HFF-Myc (cell line): ENCODE measurements at regions not wholly inside any gene's neighbourhood (a gene's known extent, or its start where the extent isn't known, plus 50 kb on each side); places are given as distances from the start of the nearest gene placed in this dataset.
"Not testable (repeated sequence)": the region's sequence is repeated elsewhere in the genome, so short reads cannot be mapped to it uniquely, and the experiment has no call there.

Experiments used
- DNase-seq: peaks from one replicate; pipeline ENCODE4 v3.0.0-alpha.2; 2011; ENCODE audit warnings: low read depth; ENCODE audit errors: extremely low read depth
- H3K4me3 ChIP-seq: replicated peaks from 2 replicates; pipeline ENCODE4 v1.5.1; 2011; ENCODE audit warnings: low read depth, mild to moderate bottlenecking, control low read depth, low read length
- TF ChIP-seq, protein P1 (sequence below): IDR thresholded peaks from 2 replicates; pipeline ENCODE4 v1.5.1; 2012; ENCODE audit warnings: mild to moderate bottlenecking, low read depth, low read length, control low read depth; ENCODE audit errors: missing control alignments

DNA sequence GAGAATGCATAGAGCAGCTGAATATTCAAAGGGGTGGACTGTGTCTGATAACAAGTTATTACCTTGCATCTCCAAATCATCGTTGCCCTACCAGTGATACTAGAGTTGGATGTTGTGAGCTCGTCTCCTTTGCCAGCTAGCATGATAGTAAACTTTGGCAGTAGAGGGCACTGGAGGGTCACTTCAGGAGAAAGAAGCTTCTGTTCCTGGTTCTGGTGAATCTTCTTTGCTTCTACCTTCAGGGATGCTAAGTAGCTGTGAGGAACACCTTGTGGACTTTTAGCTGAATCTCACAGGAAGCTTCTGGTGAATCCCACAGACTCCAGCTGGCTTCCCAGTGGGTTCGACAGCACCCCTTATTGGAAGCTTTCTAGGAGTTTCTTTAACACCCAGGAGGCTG is 626.6 kb upstream of the SGCD start:
- no peak for DNase-seq
- TF ChIP-seq, protein P1, sequence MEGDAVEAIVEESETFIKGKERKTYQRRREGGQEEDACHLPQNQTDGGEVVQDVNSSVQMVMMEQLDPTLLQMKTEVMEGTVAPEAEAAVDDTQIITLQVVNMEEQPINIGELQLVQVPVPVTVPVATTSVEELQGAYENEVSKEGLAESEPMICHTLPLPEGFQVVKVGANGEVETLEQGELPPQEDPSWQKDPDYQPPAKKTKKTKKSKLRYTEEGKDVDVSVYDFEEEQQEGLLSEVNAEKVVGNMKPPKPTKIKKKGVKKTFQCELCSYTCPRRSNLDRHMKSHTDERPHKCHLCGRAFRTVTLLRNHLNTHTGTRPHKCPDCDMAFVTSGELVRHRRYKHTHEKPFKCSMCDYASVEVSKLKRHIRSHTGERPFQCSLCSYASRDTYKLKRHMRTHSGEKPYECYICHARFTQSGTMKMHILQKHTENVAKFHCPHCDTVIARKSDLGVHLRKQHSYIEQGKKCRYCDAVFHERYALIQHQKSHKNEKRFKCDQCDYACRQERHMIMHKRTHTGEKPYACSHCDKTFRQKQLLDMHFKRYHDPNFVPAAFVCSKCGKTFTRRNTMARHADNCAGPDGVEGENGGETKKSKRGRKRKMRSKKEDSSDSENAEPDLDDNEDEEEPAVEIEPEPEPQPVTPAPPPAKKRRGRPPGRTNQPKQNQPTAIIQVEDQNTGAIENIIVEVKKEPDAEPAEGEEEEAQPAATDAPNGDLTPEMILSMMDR, result no peak

DNA sequence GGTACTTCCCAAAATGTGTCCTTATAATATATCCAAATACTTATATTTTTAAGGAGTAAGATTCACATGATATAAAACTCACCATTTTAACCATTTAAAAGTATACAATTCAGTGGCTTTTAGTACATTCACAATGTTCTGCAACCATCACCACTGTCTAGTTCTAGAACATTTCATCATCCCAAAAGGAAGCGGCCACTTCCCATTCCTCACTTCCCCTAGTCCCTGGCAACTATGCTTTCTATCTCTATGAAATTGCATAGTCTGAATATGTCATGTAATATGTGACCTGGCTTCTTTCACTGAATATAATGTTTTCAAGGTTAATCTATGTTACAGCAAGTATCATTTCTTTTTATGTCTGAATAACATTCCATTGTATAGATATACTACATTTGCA is 615.1 kb upstream of the SGCD start:
- no peak overlapping the region for H3K4me3 ChIP-seq
- TF ChIP-seq, protein P1, result no peak
- no peak for DNase-seq

More for the DNA sequence above, 626.6 kb upstream of the SGCD start:
- H3K4me3 ChIP-seq, result no peak overlapping the region

DNA sequence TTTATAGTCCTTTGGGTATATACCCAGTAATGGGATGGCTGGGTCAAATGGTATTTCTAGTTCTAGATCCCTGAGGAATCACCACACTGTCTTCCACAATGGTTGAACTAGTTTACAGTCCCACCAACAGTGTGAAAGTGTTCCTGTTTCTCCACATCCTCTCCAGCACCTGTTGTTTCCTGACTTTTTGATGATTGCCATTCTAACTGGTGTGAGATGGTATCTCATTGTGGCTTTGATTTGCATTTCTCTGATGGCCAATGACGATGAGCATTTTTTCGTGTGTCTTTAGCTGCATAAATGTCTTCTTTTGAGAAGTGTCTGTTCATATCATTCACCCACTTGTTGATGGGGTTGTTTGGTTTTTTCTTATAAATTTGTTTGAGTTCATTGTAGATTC is 612.5 kb upstream of the SGCD start:
- DNase-seq, H3K4me3 ChIP-seq: not testable (repeated sequence)

DNA sequence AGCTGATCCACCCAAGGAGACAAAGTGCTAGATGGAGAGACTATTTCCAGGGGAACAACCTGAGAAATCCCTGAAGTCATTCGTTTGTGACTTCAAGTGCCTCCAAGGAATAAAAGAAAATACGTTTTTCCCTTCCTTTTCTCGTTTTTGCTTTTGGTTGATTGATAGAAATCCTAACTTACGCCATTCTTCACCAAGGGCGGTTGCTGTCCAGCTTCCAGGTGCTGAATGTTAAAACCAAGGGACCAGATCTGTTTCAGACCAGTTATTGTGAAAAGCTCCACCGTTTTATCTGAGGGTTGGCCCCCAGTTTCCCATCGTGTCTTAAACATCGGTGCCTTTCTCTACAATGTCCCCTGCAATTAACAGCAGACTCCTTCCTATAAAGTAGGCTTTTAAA is 600.7 kb upstream of the SGCD start:
- peak; percentile 1 for DNase-seq
- TF ChIP-seq, protein P1, result no peak
- H3K4me3 ChIP-seq, result no peak overlapping the region

DNA sequence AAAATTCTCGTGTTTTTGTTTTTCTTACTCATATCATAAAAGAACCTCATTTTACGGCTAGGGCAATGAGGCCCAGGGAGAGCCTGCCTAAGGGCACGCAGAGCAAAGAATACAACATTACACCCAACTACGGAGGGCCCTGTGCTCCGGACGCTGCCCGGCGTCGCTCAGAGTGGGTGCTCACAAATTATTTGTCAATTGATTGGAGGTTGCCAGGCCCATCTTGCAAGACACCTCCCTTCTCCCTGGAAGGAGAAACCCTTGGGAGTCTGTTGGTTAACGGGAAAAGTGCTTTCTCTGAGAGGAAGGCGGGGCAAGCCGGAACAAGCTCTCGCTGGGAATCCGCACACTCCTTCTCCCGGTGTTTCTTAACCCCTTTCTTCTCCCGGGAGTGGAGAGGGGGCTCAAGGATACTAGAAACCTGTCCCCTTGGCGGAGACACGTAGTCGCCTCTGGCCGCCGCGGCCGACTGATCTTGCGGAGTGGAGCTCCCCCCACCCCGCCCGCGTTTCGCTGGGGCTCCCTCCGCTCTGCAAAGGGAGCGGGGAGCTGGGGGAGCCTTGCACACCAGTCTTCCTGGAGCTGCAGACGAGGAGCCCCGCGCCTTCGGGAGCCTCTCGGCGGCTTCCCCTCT is 599.3 kb upstream of the SGCD start:
- no peak overlapping the region for H3K4me3 ChIP-seq

DNA sequence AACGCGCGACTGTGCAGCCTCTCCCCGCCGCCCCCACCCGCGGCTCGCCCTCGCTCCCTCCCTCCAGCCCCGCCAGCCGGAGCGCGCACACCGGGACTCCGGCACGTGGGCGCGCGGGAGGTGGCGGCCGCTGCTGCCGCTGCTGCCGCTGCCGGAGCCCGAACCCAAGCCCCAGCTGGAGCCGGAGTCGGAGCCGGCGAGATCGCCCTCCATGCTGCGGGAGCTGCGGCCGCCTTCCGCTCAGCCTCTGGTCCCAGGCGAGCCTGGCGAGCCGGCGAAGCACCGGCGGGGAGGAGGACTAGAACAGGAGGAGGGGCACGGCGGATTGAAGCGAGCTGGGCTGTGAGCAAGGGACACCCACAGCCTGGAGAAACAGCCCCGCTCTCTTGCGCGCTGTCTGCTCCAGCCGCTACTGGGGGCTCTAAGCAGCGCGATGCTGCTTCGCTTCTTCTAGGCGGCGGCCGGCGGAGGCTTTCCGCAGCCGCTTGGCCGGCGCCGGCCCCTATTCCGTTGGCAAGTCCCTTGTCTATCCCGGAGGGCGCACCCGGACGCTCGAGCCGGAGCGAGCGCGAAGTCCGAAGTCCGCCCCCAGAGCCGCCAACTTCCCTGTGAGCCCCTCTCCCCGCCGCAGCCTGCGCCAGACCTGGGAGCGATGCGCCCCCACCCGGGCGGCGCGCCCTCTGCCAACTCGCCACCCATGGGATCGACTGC is 598.7 kb upstream of the SGCD start:
- no peak for DNase-seq
- no peak overlapping the region for H3K4me3 ChIP-seq
- TF ChIP-seq, protein P1, result no peak

More for the DNA sequence above, 599.3 kb upstream of the SGCD start:
- DNase-seq, result no peak
- TF ChIP-seq, protein P1, result no peak

DNA sequence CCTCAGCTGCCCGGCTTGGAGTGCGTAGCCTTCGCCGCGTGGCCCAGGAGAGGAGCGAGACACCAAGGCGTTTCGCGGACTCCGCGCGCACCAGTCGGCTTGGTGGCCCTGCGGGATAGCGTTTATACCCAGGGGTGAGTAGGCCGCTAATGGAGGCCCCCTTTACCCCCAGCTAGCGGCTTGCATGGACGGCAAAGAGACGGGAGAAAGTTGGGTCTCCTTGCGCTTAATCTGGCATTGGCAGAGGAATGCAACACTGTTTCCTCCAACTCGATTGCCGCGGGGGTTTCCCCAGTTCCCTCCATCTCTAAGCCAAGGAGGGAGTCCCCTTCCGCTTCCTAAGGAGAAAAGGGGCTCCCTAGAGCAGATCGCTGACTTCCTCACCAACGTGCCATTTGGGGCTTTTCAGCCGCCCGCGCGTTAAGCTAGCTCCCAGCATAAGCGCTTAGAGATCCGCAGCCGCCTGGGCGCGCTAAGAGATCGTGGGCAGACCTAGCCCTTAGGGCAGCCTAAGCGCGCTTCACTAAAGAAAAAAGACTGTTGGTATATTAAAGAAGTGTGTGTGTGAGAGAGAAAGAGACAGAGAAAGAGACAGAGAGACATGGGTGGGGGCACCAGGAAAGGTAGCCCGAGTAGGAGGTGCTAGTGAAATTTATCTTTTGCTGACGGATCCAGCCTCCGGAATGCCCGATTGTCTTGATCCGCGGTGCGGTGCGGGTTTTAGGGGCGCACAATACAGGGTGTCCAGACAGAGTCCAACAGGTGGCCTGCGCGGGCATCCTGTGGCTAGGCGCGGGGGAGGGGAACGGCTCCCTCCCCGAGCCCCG is 597.9 kb upstream of the SGCD start:
- DNase-seq, result no peak
- TF ChIP-seq, protein P1, result no peak
- H3K4me3 ChIP-seq, result no peak overlapping the region
